GM21529 (cell line): ENCODE measurements at regions not wholly inside any gene's neighbourhood (a gene's known extent, or its start where the extent isn't known, plus 50 kb on each side); places are given as distances from the start of the nearest gene placed in this dataset.
A peak's percentile ranks its signal among the peaks of the same experiment; 100 is the strongest.

ENCODE experiments used
- ATAC-seq: cut with Tn5 transposase; IDR thresholded peaks from one replicate; pipeline ENCODE4 v1.9.1; 2021; ENCODE audit not compliant: unreplicated experiment

DNA sequence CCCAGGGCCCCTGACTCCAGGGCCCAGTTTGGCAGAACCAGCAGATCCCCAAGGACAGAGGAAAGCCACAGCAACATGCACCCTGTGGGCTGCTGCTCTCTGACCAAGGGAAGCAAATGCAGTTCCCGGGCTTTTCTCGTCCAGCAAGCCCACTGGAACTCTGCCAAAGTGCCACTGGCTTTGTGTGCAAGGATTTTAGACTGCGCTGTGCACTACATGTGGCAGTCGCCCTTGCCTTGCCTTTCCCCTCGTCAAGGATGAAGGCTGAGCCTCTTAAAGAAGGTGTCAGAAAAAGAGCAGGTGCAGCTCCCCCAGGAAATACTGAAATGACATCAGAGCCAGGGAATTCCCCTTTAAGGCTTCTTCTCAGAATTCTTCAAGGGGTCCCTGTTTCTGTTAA is 199.2 kb downstream of the TFCP2L1 start:
- no peak for ATAC-seq

DNA sequence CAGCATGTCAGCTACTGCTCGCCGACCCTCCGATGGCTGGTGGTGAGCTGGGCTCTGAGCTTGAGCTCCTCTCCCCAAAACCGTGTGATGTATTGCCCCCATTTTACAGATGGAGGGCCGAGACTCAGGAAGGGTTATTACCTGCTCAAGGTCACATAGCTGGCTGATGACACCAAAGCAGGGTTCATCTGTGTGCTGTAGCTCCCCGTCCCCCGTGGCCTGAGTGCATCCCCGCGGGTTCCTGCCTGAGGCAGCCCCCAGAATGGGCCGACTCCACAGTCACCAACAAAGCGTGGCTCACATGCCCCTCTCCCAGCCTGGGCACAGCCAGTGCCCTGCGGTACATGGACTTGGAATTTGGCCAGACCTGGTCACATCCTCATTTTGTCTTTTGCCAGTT is 198.6 kb downstream of the TFCP2L1 start:
- no peak for ATAC-seq

GRCh38 chr2:121087117-121087516 is 197.9 kb downstream of the TFCP2L1 start:
- ATAC-seq, result no peak

- ATAC-seq, result no peak
These were observed 196.5 kb downstream of the TFCP2L1 start for GRCh38 chr2:121088251-121089165.

- ATAC-seq, result no peak
These were observed 195.9 kb downstream of the TFCP2L1 start for GRCh38 chr2:121089166-121089510.

DNA sequence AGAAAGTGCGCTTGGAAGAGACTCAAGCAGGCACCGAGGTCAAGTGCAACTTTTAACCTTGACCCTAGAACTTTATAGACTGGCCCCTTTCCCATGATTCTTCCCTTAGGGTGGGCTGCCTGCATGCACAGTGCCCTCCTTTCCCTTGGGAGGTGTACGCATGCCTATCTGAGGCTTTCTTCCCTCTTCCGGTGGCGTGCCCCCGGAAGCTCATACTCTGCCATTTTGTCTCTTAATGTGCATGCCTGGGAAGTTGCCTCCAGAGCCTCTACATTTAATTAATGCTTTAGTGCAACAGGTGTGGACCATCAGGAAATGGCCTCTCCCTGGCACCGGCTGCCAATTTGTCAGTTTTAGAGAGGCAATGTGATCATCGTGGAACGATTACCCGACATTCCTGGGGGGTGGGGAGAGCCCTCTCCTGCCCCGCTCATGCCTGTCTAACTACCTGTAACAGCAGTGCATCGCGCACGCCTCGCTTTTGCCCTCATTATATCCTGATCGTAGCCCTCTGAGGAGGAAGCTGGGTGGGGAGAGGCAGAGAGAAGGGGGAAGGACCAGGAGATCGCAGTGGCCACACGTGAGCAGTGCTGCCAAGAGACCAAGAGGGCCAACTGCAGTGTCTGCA is 194.8 kb downstream of the TFCP2L1 start:
- no peak for ATAC-seq

DNA sequence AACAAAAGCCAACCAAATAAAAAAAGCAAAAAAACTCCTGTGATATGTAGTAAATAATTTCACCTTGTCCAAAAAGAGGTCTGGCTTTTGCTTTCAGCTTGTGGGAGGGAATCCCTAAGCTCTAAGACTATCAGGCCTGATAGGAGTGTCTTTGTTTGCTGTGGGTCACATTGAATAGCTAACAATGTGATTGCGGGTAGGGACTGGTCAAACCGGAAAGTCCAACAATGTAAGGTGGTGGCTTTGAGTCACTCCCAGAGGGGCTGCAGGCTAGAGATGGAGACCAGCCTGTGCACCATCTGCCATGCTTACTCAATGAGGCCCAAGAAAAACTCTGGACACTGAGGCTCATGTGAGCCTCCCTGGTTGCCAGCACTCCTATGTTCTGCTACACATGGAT is 192.9 kb downstream of the TFCP2L1 start:
- no peak for ATAC-seq

- ATAC-seq, result no peak
These were observed 191.3 kb downstream of the TFCP2L1 start for GRCh38 chr2:121093692-121094091.

GRCh38 chr2:121094101-121094500 is 190.9 kb downstream of the TFCP2L1 start:
- ATAC-seq, result no peak

- no peak for ATAC-seq
These were observed 190.2 kb downstream of the TFCP2L1 start for GRCh38 chr2:121094845-121095244.

- peak; percentile 58 for ATAC-seq
These were observed 189.5 kb downstream of the TFCP2L1 start for GRCh38 chr2:121095257-121096080.

GRCh38 chr2:121096611-121097010 is 188.4 kb downstream of the TFCP2L1 start:
- no peak for ATAC-seq

DNA sequence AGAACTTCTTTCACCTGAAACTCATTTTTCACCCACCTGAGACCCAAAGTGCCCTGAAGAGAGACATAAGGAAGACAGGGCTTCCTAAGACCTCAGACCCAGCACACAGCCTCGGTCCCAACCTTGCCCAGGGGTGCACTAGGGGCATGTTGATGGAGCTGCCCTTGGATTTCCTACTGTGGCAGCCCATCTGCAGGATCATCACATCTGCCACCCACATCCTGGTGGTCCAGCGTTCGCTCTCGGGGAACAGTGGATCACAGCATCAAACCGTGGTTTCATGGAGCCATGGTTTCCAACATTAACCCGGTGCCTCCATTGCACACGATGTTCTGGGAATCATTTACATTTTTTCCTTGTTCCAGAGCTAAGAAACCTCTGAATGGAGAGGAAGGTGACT is 186.4 kb downstream of the TFCP2L1 start:
- ATAC-seq, result no peak

DNA sequence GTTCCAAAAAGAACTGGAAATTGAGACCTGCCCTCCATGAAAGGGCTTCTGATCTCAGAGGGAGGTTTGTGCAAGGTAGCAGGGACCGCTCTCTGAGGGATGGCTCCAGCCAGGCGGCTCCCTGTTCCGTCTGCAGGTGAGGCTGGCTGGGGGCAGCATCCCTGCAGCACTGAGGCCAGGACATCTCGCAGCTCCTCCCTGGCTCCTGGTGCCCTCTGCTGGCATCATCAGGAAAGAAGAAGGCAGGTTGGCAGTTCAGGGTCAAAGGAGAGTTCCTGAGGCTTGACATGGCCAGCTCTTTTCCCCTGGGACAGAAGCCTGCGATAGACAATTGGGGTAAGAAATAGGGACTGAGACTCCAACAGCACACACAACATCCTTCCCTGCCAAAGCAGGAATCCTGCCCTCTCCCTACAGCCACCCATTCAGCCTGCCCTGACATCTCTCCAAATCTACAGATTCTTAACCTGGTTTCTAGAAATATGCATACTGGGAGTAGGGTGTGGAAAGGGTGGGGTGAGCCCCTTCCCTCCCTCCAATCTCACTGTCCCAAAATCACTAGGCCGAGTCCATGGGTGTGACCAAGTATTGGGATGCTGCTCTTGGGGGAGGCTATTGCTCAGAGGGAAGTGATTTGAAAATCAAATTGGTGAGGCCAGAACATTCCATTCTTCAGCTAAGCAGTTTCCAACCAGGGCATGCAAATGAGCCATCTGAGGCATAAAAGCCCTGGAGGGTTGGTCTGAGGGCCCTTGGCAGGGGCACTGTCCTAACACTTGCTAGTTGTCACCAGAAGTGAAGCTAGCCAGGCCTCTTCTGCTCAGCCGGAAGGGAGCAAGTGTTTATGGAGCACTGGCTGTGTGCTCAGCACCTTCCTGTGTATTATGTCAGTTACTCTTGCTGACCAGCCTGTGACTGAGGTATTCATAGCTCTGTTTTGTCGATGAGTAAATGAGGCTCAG is 185.4 kb downstream of the TFCP2L1 start:
- no peak for ATAC-seq

GRCh38 chr2:121101093-121101715 is 183.8 kb downstream of the TFCP2L1 start:
- no peak for ATAC-seq

GRCh38 chr2:121102941-121103340 is 182.1 kb downstream of the TFCP2L1 start:
- ATAC-seq, result no peak

- ATAC-seq, result no peak
These were observed 181.0 kb downstream of the TFCP2L1 start for GRCh38 chr2:121103960-121104359.

DNA sequence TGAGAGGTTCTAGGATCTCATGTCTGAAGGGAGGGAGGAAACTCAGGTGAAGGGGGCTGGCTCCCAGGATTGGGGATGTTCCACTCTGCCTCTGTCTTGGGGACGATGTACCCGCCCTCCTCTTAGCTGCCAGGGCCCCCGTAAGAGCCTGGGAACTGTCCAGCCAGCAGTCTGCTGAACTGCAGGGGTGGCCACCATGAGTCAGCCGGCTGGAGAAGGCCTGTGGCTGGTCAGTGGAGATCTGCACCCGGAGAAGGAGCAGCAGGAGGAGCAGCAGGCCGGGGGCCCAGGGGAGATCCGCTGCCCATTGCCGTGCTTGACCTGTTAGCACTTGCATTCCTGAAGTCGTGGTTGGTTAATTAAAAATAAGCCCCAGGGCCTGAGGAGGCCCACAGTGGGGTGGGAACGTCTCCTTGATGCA is 180.3 kb downstream of the TFCP2L1 start:
- no peak for ATAC-seq

DNA sequence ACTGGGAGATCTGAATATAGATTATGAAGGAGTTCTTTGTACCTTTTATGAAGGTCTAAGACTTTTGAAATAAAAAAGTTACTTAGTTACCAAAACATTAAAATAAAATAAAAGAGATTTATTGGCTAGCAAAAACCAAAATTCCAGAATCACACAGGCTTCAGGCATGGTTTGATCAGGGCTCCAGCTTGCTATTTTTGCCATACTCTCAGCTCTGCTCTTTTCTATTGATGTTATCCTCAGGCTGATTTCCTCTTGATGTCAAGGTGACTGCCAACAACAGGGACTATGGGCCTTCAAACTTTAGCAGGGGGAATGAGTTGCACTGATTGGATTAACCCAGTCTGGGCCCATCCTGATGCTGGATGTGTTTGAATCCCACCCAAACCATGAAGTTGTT is 174.1 kb downstream of the TFCP2L1 start:
- ATAC-seq, result no peak

DNA sequence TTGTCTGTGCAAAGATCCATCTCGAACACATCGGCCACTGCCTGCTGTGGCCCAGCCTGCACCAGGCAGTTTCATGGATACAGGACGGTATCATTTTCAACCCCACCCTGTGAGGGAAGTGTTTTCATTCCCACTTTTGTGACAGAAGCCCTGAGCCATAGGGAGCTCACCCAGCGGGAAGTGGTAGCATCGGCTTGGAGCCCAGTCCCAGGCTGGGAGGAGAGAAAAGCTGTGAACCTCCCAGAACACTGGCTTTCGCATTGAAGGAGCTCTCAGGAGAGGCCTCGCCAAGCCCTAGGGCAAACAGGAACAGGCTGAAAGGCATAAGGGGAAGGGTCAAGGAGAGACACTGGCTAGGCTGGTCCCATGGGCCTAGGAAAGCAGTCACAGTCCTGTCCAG is 166.1 kb downstream of the TFCP2L1 start:
- ATAC-seq, result no peak
